Hepatocyte (in vitro differentiated cells): ENCODE measurements at regions not wholly inside any gene's neighbourhood (a gene's known extent, or its start where the extent isn't known, plus 50 kb on each side); places are given as distances from the start of the nearest gene placed in this dataset.

Experiments
- CTCF ChIP-seq: fragments of 200-600 bp; sonication (generic); IDR thresholded peaks from 2 replicates; pipeline ENCODE4 v1.5.1; 2016; ENCODE audit warnings: antibody characterized with exemption, mild to moderate bottlenecking; ENCODE audit not compliant: poor library complexity
- EZH2 ChIP-seq: fragments of 200-600 bp; sonication (generic); IDR thresholded peaks from 2 replicates; pipeline ENCODE4 v1.6.1; 2016; ENCODE audit warnings: antibody characterized with exemption, mild to moderate bottlenecking, borderline replicate concordance

GRCh38 chr3:171542976-171543375 lies 82.8 kb upstream of the TNIK start:
- TF ChIP-seq CTCF (no peak), EZH2 (no peak)
